ENCODE measurements at regions not wholly inside any gene's neighbourhood (a gene's known extent, or its start where the extent isn't known, plus 50 kb on each side); places are given as distances from the start of the nearest gene placed in this dataset.

GRCh38 chr4:115657991-115658650 is 544.7 kb upstream of the NDST4 start:
- Histone ChIP-seq H3K4me3 (no peak overlapping the region), H3K36me3 (no peaks in the 10 kb centered on the region), H3K27ac (replicated peaks in 1 of 4) (no peak overlapping the region), H3K27me3 (no peaks in the 10 kb centered on the region), H3K9me3 (no peaks in the 10 kb centered on the region), H3K4me1 (no peaks in the 10 kb centered on the region)
- 65% methylated on average over 4 of the region's 4 CpGs for WGBS
- intact Hi-C loops (cut with DNase I): no loop called here
- DNase-seq (ENCODE audit: extremely low spot score): no peak
- TF ChIP-seq EP300 (IDR thresholded peaks at IDR 0.05): no peak
- no peak for TF ChIP-seq CTCF (IDR thresholded peaks at IDR 0.05)
- no peak for TF ChIP-seq POLR2AphosphoS5 (IDR thresholded peaks at IDR 0.05)
- no peak for TF ChIP-seq POLR2A (IDR thresholded peaks at IDR 0.05; ENCODE audit: low read depth)

- Histone ChIP-seq H3K9me3 (no peaks in the 10 kb centered on the region), H3K36me3 (no peaks in the 10 kb centered on the region), H3K4me1 (no peaks in the 10 kb centered on the region), H3K4me3 (no peak overlapping the region), H3K27ac (replicated peaks in 1 of 4) (no peak overlapping the region), H3K27me3 (no peaks in the 10 kb centered on the region)
- 77% methylated on average over 1 of the region's 1 CpG for WGBS
- DNase-seq (ENCODE audit: extremely low spot score): no peak
- TF ChIP-seq POLR2A (IDR thresholded peaks at IDR 0.05; ENCODE audit: low read depth) (no peak), EP300 (IDR thresholded peaks at IDR 0.05) (no peak), POLR2AphosphoS5 (IDR thresholded peaks at IDR 0.05) (no peak), CTCF (IDR thresholded peaks at IDR 0.05) (no peak)
- intact Hi-C loops (cut with DNase I): no loop called here
Measured at GRCh38 chr4:115655626-115656025, 542.2 kb upstream of the NDST4 start.

GRCh38 chr4:115648786-115649185 is 535.4 kb upstream of the NDST4 start:
- intact Hi-C loops (cut with DNase I): no loop called here
- no peaks in the 10 kb centered on the region for H3K9me3 ChIP-seq
- no peak for DNase-seq (ENCODE audit: extremely low spot score)
- H3K27me3 ChIP-seq: no peaks in the 10 kb centered on the region
- no peak overlapping the region for H3K27ac ChIP-seq (replicated peaks in 1 of 4)
- no peak overlapping the region for H3K4me3 ChIP-seq
- no peak for TF ChIP-seq POLR2A (IDR thresholded peaks at IDR 0.05; ENCODE audit: low read depth)
- TF ChIP-seq EP300 (IDR thresholded peaks at IDR 0.05): no peak
- TF ChIP-seq POLR2AphosphoS5 (IDR thresholded peaks at IDR 0.05): no peak
- TF ChIP-seq CTCF (IDR thresholded peaks at IDR 0.05): no peak
- no peaks in the 10 kb centered on the region for H3K36me3 ChIP-seq
- H3K4me1 ChIP-seq: no peaks in the 10 kb centered on the region
- WGBS: 87% methylated on average over 1 of the region's 1 CpG

GRCh38 chr4:115629270-115629669 is 515.9 kb upstream of the NDST4 start:
- 72% methylated on average over 3 of the region's 3 CpGs for WGBS
- no peak overlapping the region for H3K27ac ChIP-seq (replicated peaks in 1 of 4)

More at GRCh38 chr4:115629270-115629669, 515.9 kb upstream of the NDST4 start:
- H3K9me3 ChIP-seq: no peaks in the 10 kb centered on the region
- intact Hi-C loops (cut with DNase I): no loop called here
- no peaks in the 10 kb centered on the region for H3K36me3 ChIP-seq
- TF ChIP-seq CTCF (IDR thresholded peaks at IDR 0.05) (no peak), POLR2A (IDR thresholded peaks at IDR 0.05; ENCODE audit: low read depth) (no peak), POLR2AphosphoS5 (IDR thresholded peaks at IDR 0.05) (no peak), EP300 (IDR thresholded peaks at IDR 0.05) (no peak)
- no peak overlapping the region for H3K4me3 ChIP-seq
- DNase-seq (ENCODE audit: extremely low spot score): no peak
- no peaks in the 10 kb centered on the region for H3K27me3 ChIP-seq
- H3K4me1 ChIP-seq: no peaks in the 10 kb centered on the region

Data from esophagus muscularis mucosa (tissue), 4 donors.